Activated T-cell treated with anti-CD3 and anti-CD28 coated beads, Interleukin-2, amount 50 U/mL, for 4 hours (primary cell): ENCODE measurements at regions not wholly inside any gene's neighbourhood (a gene's known extent, or its start where the extent isn't known, plus 50 kb on each side); places are given as distances from the start of the nearest gene placed in this dataset.
"Not testable (repeated sequence)": the region's sequence is repeated elsewhere in the genome, so short reads cannot be mapped to it uniquely, and the experiment has no call there.

ENCODE experiments used
- ATAC-seq, 2 donors: fragments of 200-7000 bp; cut with Tn5 transposase; one replicate each; pipeline ENCODE4 v1.10.0; 2021
- DNase-seq: peaks from one replicate; pipeline ENCODE4 v3.0.0-alpha.2; 2020
- H3K27me3 Mint-ChIP-seq: one replicate; pipeline ENCODE4 v1.8.0; 2021; ENCODE audit warnings: low read depth, mixed read lengths
- H3K36me3 Mint-ChIP-seq: one replicate; pipeline ENCODE4 v1.8.0; 2022; ENCODE audit warnings: mixed read lengths; ENCODE audit not compliant: insufficient read depth
- H3K4me1 Mint-ChIP-seq: one replicate; pipeline ENCODE4 v1.8.0; 2021; ENCODE audit warnings: low read depth, mixed read lengths
- H3K4me3 Mint-ChIP-seq: one replicate; pipeline ENCODE4 v1.8.0; 2021; ENCODE audit warnings: mild to moderate bottlenecking, moderate library complexity, mixed read lengths
- H3K9me3 Mint-ChIP-seq: one replicate; pipeline ENCODE4 v1.8.0; 2021; ENCODE audit warnings: mixed read lengths

GRCh38 chr6:15948930-15949900, 179.7 kb upstream of the MYLIP start:
- Mint-ChIP-seq H3K4me3 (no peak overlapping the region), H3K4me1 (peaks cover 7% of the 10 kb centered on the region), H3K9me3 (no peaks in the 10 kb centered on the region), H3K27me3 (no peaks in the 10 kb centered on the region), H3K36me3 (no peaks in the 10 kb centered on the region)
- no peak for ATAC-seq
- DNase-seq = no peak

- Mint-ChIP-seq H3K9me3 (no peaks in the 10 kb centered on the region), H3K27me3 (no peaks in the 10 kb centered on the region), H3K4me1 (peaks cover 4% of the 10 kb centered on the region), H3K4me3 (no peak overlapping the region), H3K36me3 (no peaks in the 10 kb centered on the region)
- ATAC-seq (no peak), DNase-seq (no peak)
These were observed 181.0 kb upstream of the MYLIP start for GRCh38 chr6:15947923-15948322.

GRCh38 chr6:15947436-15947835, 181.4 kb upstream of the MYLIP start:
- ATAC-seq (no peak), DNase-seq (no peak)
- Mint-ChIP-seq H3K4me1 (peaks cover under 1% of the 10 kb centered on the region), H3K4me3 (no peak overlapping the region), H3K9me3 (no peaks in the 10 kb centered on the region), H3K27me3 (no peaks in the 10 kb centered on the region), H3K36me3 (no peaks in the 10 kb centered on the region)

- H3K9me3 Mint-ChIP-seq = no peaks in the 10 kb centered on the region
- H3K4me1 Mint-ChIP-seq = no peaks in the 10 kb centered on the region
- no peaks in the 10 kb centered on the region for H3K36me3 Mint-ChIP-seq
- ATAC-seq (no peak), DNase-seq (no peak)
- no peak overlapping the region for H3K4me3 Mint-ChIP-seq
- no peaks in the 10 kb centered on the region for H3K27me3 Mint-ChIP-seq
These were observed 182.0 kb upstream of the MYLIP start for GRCh38 chr6:15946701-15947385.

- ATAC-seq = no peak
- Mint-ChIP-seq H3K4me3 (no peak overlapping the region), H3K9me3 (no peaks in the 10 kb centered on the region), H3K36me3 (no peaks in the 10 kb centered on the region), H3K4me1 (no peaks in the 10 kb centered on the region), H3K27me3 (no peaks in the 10 kb centered on the region)
- DNase-seq = no peak
These were observed 183.2 kb upstream of the MYLIP start for GRCh38 chr6:15945593-15946159.

GRCh38 chr6:15943423-15943822, 185.5 kb upstream of the MYLIP start:
- Mint-ChIP-seq H3K9me3 (no peaks in the 10 kb centered on the region), H3K27me3 (peaks cover 3% of the 10 kb centered on the region), H3K36me3 (no peaks in the 10 kb centered on the region)

GRCh38 chr6:15941168-15941567, 187.7 kb upstream of the MYLIP start:
- no peak for ATAC-seq
- H3K4me1 Mint-ChIP-seq = peaks cover 4% of the 10 kb centered on the region
- H3K4me3 Mint-ChIP-seq = no peak overlapping the region
- H3K9me3 Mint-ChIP-seq = no peaks in the 10 kb centered on the region
- peaks cover 3% of the 10 kb centered on the region for H3K27me3 Mint-ChIP-seq
- no peak for DNase-seq
- H3K36me3 Mint-ChIP-seq = no peaks in the 10 kb centered on the region

More at GRCh38 chr6:15943423-15943822, 185.5 kb upstream of the MYLIP start:
- ATAC-seq = no peak
- Mint-ChIP-seq H3K4me3 (no peak overlapping the region), H3K4me1 (no peaks in the 10 kb centered on the region)
- no peak for DNase-seq

- Mint-ChIP-seq H3K27me3 (peaks cover 5% of the 10 kb centered on the region), H3K9me3 (no peaks in the 10 kb centered on the region), H3K4me1 (peaks cover 4% of the 10 kb centered on the region), H3K36me3 (no peaks in the 10 kb centered on the region), H3K4me3 (no peak overlapping the region)
- ATAC-seq (no peak), DNase-seq (no peak)
These were observed 190.8 kb upstream of the MYLIP start for GRCh38 chr6:15938107-15938506.

GRCh38 chr6:15937602-15938001, 191.3 kb upstream of the MYLIP start:
- DNase-seq (no peak), ATAC-seq (no peak)
- Mint-ChIP-seq H3K4me3 (no peak overlapping the region), H3K27me3 (peaks cover 5% of the 10 kb centered on the region), H3K9me3 (no peaks in the 10 kb centered on the region), H3K36me3 (no peaks in the 10 kb centered on the region), H3K4me1 (peaks cover 4% of the 10 kb centered on the region)

- Mint-ChIP-seq H3K27me3 (peaks cover 5% of the 10 kb centered on the region), H3K4me3 (no peak overlapping the region), H3K36me3 (no peaks in the 10 kb centered on the region), H3K9me3 (peaks cover 3% of the 10 kb centered on the region), H3K4me1 (peaks cover 4% of the 10 kb centered on the region)
- DNase-seq (no peak), ATAC-seq (no peak)
These were observed 192.4 kb upstream of the MYLIP start for GRCh38 chr6:15936503-15936902.

GRCh38 chr6:15935661-15936060, 193.2 kb upstream of the MYLIP start:
- Mint-ChIP-seq H3K9me3 (peaks cover 12% of the 10 kb centered on the region), H3K36me3 (no peaks in the 10 kb centered on the region), H3K4me1 (peaks cover 4% of the 10 kb centered on the region), H3K27me3 (peaks cover 5% of the 10 kb centered on the region), H3K4me3 (no peak overlapping the region)
- no peak for DNase-seq
- ATAC-seq = no peak

GRCh38 chr6:15931697-15932096, 197.2 kb upstream of the MYLIP start:
- ATAC-seq, H3K4me3 Mint-ChIP-seq, H3K4me1 Mint-ChIP-seq, DNase-seq, H3K36me3 Mint-ChIP-seq: not testable (repeated sequence)
- H3K27me3 Mint-ChIP-seq = peaks cover 14% of the 10 kb centered on the region
- H3K9me3 Mint-ChIP-seq = peaks cover 25% of the 10 kb centered on the region

- peaks cover 28% of the 10 kb centered on the region for H3K9me3 Mint-ChIP-seq
- no peak for ATAC-seq
These were observed 198.7 kb upstream of the MYLIP start for GRCh38 chr6:15930207-15930606.

GRCh38 chr6:15929685-15930084, 199.2 kb upstream of the MYLIP start:
- H3K27me3 Mint-ChIP-seq = peaks cover 18% of the 10 kb centered on the region

More at GRCh38 chr6:15930207-15930606, 198.7 kb upstream of the MYLIP start:
- Mint-ChIP-seq H3K36me3 (peaks cover 1% of the 10 kb centered on the region), H3K4me1 (no peaks in the 10 kb centered on the region), H3K27me3 (peaks cover 19% of the 10 kb centered on the region), H3K4me3 (no peak overlapping the region)
- DNase-seq = no peak

More at GRCh38 chr6:15929685-15930084, 199.2 kb upstream of the MYLIP start:
- Mint-ChIP-seq H3K36me3 (peaks cover 1% of the 10 kb centered on the region), H3K9me3 (peaks cover 28% of the 10 kb centered on the region), H3K4me1 (no peaks in the 10 kb centered on the region), H3K4me3 (no peak overlapping the region)
- ATAC-seq (no peak), DNase-seq (no peak)
